ENCODE measurements at regions not wholly inside any gene's neighbourhood (a gene's known extent, or its start where the extent isn't known, plus 50 kb on each side); places are given as distances from the start of the nearest gene placed in this dataset.
"Not testable (repeated sequence)": the region's sequence is repeated elsewhere in the genome, so short reads cannot be mapped to it uniquely, and the experiment has no call there.

- no peak overlapping the region for H3K4me3 ChIP-seq (ENCODE audit: control insufficient read depth, low read depth, low read length)
- TF ChIP-seq CTCF (IDR thresholded peaks at IDR 0.05; ENCODE audit: control insufficient read depth, insufficient read depth, low read depth, low read length, missing control alignments): no peak
- no peak for DNase-seq (ENCODE audit: low read depth)
Measured at GRCh38 chr15:95192923-95193322, 961.6 kb downstream of the MCTP2 start.

DNA sequence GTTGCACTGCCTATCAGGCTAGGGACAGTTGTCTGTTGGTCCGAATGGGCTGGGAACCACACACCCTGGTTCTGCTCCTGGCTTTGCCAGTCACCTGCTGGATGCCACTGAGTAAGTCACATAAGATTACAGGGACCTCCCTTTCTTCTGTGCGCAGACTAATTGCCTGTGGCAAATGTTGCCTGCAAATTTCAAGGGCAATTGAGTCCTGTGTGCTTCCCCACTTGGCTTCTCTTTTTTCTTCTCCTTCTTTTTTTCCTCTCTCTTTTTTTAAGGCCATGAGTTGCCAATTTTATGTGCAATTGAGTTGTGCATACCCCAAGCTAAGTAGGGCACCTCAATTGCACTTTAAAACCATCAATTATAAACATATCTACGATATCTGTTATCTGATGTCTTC, 963.4 kb downstream of the MCTP2 start:
- DNase-seq (ENCODE audit: low read depth): no peak
- H3K4me3 ChIP-seq (ENCODE audit: control insufficient read depth, low read depth, low read length): no peak overlapping the region
- TF ChIP-seq CTCF (IDR thresholded peaks at IDR 0.05; ENCODE audit: control insufficient read depth, insufficient read depth, low read depth, low read length, missing control alignments): no peak

DNA sequence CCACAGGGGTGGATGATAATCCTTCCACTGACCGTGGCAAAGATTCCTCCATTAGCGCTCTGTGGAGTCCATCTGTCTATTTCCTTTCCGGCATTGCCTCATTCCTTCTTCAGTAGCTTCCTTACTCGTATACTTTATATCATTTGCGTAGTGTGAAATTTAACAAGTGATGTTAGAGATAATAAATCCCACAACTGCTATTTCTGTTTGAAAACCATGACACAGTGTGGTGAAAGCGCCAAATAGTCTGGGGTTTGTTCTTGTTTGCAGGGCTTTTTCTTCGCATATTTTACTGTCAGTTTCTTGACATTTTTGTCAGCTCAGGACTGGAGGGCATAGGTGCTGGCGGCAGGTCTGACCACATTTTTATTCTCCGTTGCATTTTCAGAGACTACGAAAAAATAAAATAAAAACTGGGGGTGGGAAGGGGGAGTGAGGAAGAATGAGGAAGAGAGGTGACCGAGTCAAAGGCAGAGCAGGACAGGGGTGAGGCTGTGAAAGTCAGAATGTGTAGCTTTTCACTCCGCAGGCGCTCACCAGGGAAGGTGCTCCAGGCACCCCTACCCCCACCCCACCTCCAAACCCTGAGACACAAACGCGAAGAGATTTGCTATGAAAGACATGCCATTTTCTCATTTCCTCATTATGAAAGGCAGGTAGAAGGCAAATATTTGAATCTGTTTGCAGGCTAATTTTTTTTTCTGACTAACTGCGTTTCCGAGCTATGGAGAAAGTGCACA, 965.0 kb downstream of the MCTP2 start:
- no peak for DNase-seq (ENCODE audit: low read depth)

DNA sequence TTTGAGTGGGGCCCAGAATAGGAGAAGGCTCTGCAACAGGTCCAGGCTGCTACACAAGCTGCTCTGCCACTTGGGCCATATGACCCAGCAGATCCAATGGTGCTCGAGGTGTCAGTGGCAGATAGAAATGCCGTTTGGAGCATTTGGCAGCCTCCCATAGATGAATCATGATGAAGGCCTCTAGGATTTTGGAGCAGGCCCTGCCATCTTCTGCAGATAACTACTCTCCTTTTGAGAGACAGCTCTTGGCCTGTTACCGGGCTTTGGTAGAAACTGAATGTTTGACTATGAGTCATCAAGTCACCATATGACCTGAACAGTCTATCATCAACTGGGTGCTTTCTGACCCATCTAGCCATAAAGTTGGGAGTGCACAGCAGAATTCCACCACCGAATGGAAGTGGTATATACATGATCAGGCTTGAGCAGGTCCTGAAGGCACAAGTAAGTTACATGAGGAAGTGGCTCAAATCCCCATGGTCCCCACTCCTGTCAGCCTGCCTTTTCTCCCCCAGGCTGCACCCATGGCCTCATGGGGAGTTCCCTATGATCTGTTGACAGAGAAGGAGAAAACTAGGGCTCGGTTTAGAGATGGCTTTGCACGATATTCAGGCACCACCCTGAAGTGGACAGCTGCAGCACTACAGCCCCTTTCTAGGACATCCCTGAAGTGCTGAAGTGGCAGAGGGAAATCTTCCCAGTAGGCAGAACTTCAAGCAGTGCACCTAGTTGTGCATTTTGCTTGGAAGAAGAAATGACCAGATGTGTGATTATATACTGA, 971.4 kb downstream of the MCTP2 start:
- no peak for DNase-seq (ENCODE audit: low read depth)
- no peak for TF ChIP-seq CTCF (IDR thresholded peaks at IDR 0.05; ENCODE audit: control insufficient read depth, insufficient read depth, low read depth, low read length, missing control alignments)
- no peak overlapping the region for H3K4me3 ChIP-seq (ENCODE audit: control insufficient read depth, low read depth, low read length)

More for the DNA sequence above, 965.0 kb downstream of the MCTP2 start:
- no peak overlapping the region for H3K4me3 ChIP-seq (ENCODE audit: control insufficient read depth, low read depth, low read length)
- TF ChIP-seq CTCF (IDR thresholded peaks at IDR 0.05; ENCODE audit: control insufficient read depth, insufficient read depth, low read depth, low read length, missing control alignments): no peak

DNA sequence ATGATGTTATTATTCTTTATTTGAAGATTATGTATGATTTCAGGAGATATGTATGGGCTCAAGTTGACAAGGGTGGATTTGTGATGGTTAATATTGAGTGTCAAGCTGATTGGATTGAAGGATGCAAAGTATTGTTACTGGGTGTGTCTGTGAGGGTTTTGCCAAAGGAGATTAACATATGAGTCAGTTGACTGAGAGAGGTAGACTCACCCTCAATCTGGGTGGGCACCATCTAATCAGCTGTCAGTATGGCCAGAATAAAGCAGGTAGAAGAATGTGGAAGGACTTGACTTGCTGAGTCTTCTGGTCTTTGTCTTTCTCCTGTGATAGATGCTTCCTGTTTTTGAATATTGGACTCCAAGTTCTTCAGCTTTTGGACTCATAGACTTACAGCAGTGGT, 973.7 kb downstream of the MCTP2 start:
- no peak for DNase-seq (ENCODE audit: low read depth)
- TF ChIP-seq CTCF (IDR thresholded peaks at IDR 0.05; ENCODE audit: control insufficient read depth, insufficient read depth, low read depth, low read length, missing control alignments): no peak
- H3K4me3 ChIP-seq (ENCODE audit: control insufficient read depth, low read depth, low read length): no peak overlapping the region

DNA sequence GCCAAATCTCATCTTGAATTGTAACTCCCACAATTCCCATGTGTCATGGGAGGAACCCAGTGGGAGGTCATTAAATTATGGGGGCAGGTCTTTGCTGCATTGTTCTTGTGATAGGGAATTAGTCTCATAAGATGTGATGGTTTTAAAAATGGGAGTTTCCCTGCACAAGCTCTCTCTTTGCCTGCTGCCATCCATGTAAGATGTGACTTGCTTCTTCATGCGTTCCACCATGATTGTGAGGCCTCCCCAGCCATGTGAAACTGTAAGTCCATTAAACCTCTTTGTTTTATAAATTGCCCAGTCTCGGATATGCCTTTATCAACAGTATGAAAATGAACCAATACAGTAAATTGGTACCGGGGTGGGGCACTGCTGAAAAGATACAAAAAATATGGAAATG, 974.5 kb downstream of the MCTP2 start:
- not testable (repeated sequence) for DNase-seq (ENCODE audit: low read depth); H3K4me3 ChIP-seq (ENCODE audit: control insufficient read depth, low read depth, low read length)

- DNase-seq (ENCODE audit: low read depth): no peak
- no peak for TF ChIP-seq CTCF (IDR thresholded peaks at IDR 0.05; ENCODE audit: control insufficient read depth, insufficient read depth, low read depth, low read length, missing control alignments)
- H3K4me3 ChIP-seq (ENCODE audit: control insufficient read depth, low read depth, low read length): no peak overlapping the region
Measured at GRCh38 chr15:95208071-95208470, 976.7 kb downstream of the MCTP2 start.

Measured in AG09309 (cell line).